ENCODE measurements at regions not wholly inside any gene's neighbourhood (a gene's known extent, or its start where the extent isn't known, plus 50 kb on each side); places are given as distances from the start of the nearest gene placed in this dataset.

- no peaks in the 10 kb centered on the region for H3K27me3 ChIP-seq (ENCODE audit: control insufficient read depth, insufficient read depth, low read length)
- H3K27ac ChIP-seq (ENCODE audit: low read depth, low read length) = no peak overlapping the region
- ChIA-PET POLR2A (no interaction called here), CTCF (no interaction called here)
- no peaks in the 10 kb centered on the region for H3K9me3 ChIP-seq (ENCODE audit: control insufficient read depth, insufficient read depth, low read length)
- no peak overlapping the region for H3K4me3 ChIP-seq (ENCODE audit: low read depth, low read length)
- no peak for DNase-seq (ENCODE audit: low read depth, low spot score)
- no peak for TF ChIP-seq CTCF (IDR thresholded peaks at IDR 0.05; ENCODE audit: low read depth, low read length)
Measured at GRCh38 chr7:96770758-96771157, 61.1 kb upstream of the SEM1 start.

GRCh38 chr7:96772139-96772694, 62.6 kb upstream of the SEM1 start:
- H3K9me3 ChIP-seq (ENCODE audit: control insufficient read depth, insufficient read depth, low read length) = no peaks in the 10 kb centered on the region
- no peak overlapping the region for H3K4me3 ChIP-seq (ENCODE audit: low read depth, low read length)
- POLR2A ChIA-PET = no interaction called here
- H3K27me3 ChIP-seq (ENCODE audit: control insufficient read depth, insufficient read depth, low read length) = no peaks in the 10 kb centered on the region
- no peak overlapping the region for H3K27ac ChIP-seq (ENCODE audit: low read depth, low read length)
- CTCF ChIA-PET = no interaction called here
- no peak for TF ChIP-seq CTCF (IDR thresholded peaks at IDR 0.05; ENCODE audit: low read depth, low read length)
- no peak for DNase-seq (ENCODE audit: low read depth, low spot score)

DNA sequence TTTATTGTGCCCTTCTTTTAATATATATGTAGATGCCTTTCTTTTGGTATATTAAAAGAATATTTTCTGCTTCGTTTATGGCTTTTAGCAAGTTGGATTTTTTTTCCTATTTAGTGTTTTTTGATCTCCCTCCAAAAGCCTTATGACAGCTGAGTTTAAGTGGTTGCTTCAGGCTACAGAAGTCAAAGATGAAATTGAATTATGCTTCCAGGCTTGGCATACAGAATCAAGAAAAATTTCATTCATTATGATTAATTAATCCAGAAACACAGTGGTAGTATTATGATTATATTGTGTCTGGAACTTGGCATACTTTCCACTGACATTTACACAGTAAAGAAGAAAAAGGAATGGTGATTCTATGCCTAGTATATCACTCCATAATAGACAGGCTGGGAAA, 63.8 kb upstream of the SEM1 start:
- Histone ChIP-seq H3K4me3 (ENCODE audit: low read depth, low read length) (no peak overlapping the region), H3K27me3 (ENCODE audit: control insufficient read depth, insufficient read depth, low read length) (no peaks in the 10 kb centered on the region), H3K27ac (ENCODE audit: low read depth, low read length) (no peak overlapping the region), H3K9me3 (ENCODE audit: control insufficient read depth, insufficient read depth, low read length) (no peaks in the 10 kb centered on the region)
- DNase-seq (ENCODE audit: low read depth, low spot score) = no peak
- TF ChIP-seq CTCF (IDR thresholded peaks at IDR 0.05; ENCODE audit: low read depth, low read length) = no peak
- POLR2A ChIA-PET = no interaction called here
- CTCF ChIA-PET = no interaction called here

- no peak for TF ChIP-seq CTCF (IDR thresholded peaks at IDR 0.05; ENCODE audit: low read depth, low read length)
- ChIA-PET POLR2A (no interaction called here), CTCF (interaction anchor here (0.8 kb wide), 1 partner anchor 163 kb away, joined by 3 read pairs; no protein-coding TSS in a partner anchor)
- no peaks in the 10 kb centered on the region for H3K27me3 ChIP-seq (ENCODE audit: control insufficient read depth, insufficient read depth, low read length)
- DNase-seq (ENCODE audit: low read depth, low spot score) = no peak
- H3K4me3 ChIP-seq (ENCODE audit: low read depth, low read length) = no peak overlapping the region
- no peak overlapping the region for H3K27ac ChIP-seq (ENCODE audit: low read depth, low read length)
- no peaks in the 10 kb centered on the region for H3K9me3 ChIP-seq (ENCODE audit: control insufficient read depth, insufficient read depth, low read length)
Measured at GRCh38 chr7:96774358-96774757, 64.7 kb upstream of the SEM1 start.

DNA sequence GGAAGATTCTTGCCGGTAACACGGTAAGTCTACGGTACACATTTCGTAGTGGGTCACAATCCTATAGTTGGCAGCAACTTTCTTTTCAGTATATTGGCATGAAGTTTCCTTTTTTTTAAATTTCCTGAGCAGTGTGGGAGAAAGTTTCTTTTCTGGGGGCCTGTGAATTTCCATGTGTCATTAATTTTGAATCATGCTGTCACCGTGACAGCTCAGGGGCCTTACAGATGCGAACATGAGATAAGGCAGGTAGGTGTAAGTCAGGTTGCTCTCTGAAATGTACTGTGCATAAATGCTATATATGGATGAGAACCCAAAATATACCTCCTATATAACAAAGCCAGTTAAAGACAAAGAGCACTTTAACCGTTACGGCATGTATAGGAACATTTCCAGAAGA, 65.4 kb upstream of the SEM1 start:
- POLR2A ChIA-PET = no interaction called here
- Histone ChIP-seq H3K4me3 (ENCODE audit: low read depth, low read length) (no peak overlapping the region), H3K27me3 (ENCODE audit: control insufficient read depth, insufficient read depth, low read length) (no peaks in the 10 kb centered on the region), H3K27ac (ENCODE audit: low read depth, low read length) (no peak overlapping the region), H3K9me3 (ENCODE audit: control insufficient read depth, insufficient read depth, low read length) (no peaks in the 10 kb centered on the region)
- no peak for TF ChIP-seq CTCF (IDR thresholded peaks at IDR 0.05; ENCODE audit: low read depth, low read length)
- CTCF ChIA-PET = no interaction called here
- no peak for DNase-seq (ENCODE audit: low read depth, low spot score)

Data from AG04450 (cell line).